HG03571 (cell line): ENCODE measurements at regions not wholly inside any gene's neighbourhood (a gene's known extent, or its start where the extent isn't known, plus 50 kb on each side); places are given as distances from the start of the nearest gene placed in this dataset.
"Not testable (repeated sequence)": the region's sequence is repeated elsewhere in the genome, so short reads cannot be mapped to it uniquely, and the experiment has no call there.

ENCODE experiments used
- ATAC-seq: cut with Tn5 transposase; IDR thresholded peaks from one replicate; pipeline ENCODE4 v1.9.1; 2021; ENCODE audit not compliant: unreplicated experiment

GRCh38 chr9:15372455-15372854, 50.2 kb upstream of the SNAPC3 start:
- no peak for ATAC-seq

- ATAC-seq, result no peak
Measured at GRCh38 chr9:15371448-15371845, 51.2 kb upstream of the SNAPC3 start.

- ATAC-seq, result no peak
Measured at GRCh38 chr9:15370466-15371447, 51.9 kb upstream of the SNAPC3 start.

GRCh38 chr9:15369871-15370270, 52.8 kb upstream of the SNAPC3 start:
- no peak for ATAC-seq

- ATAC-seq, result no peak
Measured at GRCh38 chr9:15369238-15369637, 53.4 kb upstream of the SNAPC3 start.

- not testable (repeated sequence) for ATAC-seq
Measured at GRCh38 chr9:15364975-15365553, 57.6 kb upstream of the SNAPC3 start.

- no peak for ATAC-seq
Measured at GRCh38 chr9:15361737-15362136, 54.7 kb upstream of the TTC39B start.

- peak; percentile 84 for ATAC-seq
Measured at GRCh38 chr9:15357050-15357653, 50.1 kb upstream of the TTC39B start.
